ENCODE measurements at regions not wholly inside any gene's neighbourhood (a gene's known extent, or its start where the extent isn't known, plus 50 kb on each side); places are given as distances from the start of the nearest gene placed in this dataset.

DNA sequence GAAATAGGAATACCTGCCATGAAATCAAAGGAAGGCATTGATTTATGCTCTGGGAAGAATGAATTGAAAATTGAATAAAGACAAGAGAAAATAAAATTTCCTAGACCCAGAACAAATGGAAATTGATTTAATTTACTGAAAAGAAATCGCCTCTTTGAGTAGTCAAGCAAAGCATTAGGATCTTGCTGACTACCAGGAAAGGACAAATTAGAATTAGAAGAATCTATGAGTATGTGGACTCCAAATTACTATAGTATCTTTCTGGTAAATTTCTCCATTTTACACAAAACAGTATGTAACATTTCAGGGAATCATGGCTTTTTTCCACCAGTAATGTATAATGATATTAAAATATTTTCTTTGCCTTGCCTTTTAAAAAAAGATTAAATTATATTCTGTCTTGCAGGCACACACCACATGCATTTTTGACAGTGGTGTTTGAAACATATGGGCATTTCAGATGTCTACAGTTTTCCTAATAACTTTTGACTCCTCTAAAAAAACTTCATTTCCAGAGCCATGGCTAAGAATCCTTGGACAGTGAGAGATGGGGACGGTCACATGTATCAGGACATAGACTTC is 768.7 kb upstream of the NRSN1 start:
- DNase-seq (ENCODE audit: low spot score): no peak
- FAIRE-seq: no peak
- 0% methylated on average over 2 of the region's 2 CpGs for WGBS (ENCODE audit: low lambda C conversion rate)
- no peak overlapping the region for H3K4me3 ChIP-seq (replicated peaks in 1 of 3; ENCODE audit: insufficient read depth in 1 of 3, low read depth in 2 of 3, low read length in 3 of 3)
- no peak overlapping the region for H3K4me2 ChIP-seq (ENCODE audit: low read depth, low read length)
- in situ Hi-C loops (cut with HindIII; ENCODE audit: extremely low pct_ligation_motif_present, low pct_unique_long_range_greater_than_20kb) (no loop called here), intact Hi-C loops (cut with micrococcal nuclease; ENCODE audit: unreplicated experiment) (no loop called here)
- H3K4me1 ChIP-seq (ENCODE audit: insufficient read depth, low read length): no peaks in the 10 kb centered on the region
- BruUV-seq (replicated peaks): no TSS peak
- no peak overlapping the region for H3K27ac ChIP-seq (ENCODE audit: extremely low read length, insufficient read depth, low read length)
- no peaks in the 10 kb centered on the region for H3K36me3 ChIP-seq (replicated peaks in 1 of 2; ENCODE audit: control insufficient read depth in 1 of 2, insufficient read depth in 2 of 2, low read length in 2 of 2)
- ChIA-PET POLR2A (no interaction called here), CTCF (ENCODE audit: low intra/inter-chr PET ratio, low total read pairs) (no interaction called here)
- H3K9me3 ChIP-seq (ENCODE audit: low read length): peaks cover 43% of the 10 kb centered on the region
- ATAC-seq: no peak
- H3K27me3 ChIP-seq (ENCODE audit: control insufficient read depth in 1 of 2, insufficient read depth in 2 of 2, low read length in 2 of 2): no peaks in the 10 kb centered on the region
- H3K9ac ChIP-seq (ENCODE audit: insufficient read depth, low read depth, low read length): no peak overlapping the region
- no peaks in the 10 kb centered on the region for H4K20me1 ChIP-seq (ENCODE audit: insufficient read depth, low read length)
- no peak overlapping the region for H2AFZ ChIP-seq (ENCODE audit: low read length)
- H3K79me2 ChIP-seq (ENCODE audit: insufficient read depth, low read length): no peaks in the 10 kb centered on the region
- no peak for TF ChIP-seq ZNF788 (CRISPR knock-in tag; IDR thresholded peaks at IDR 0.05; ENCODE audit: borderline replicate concordance)
- TF ChIP-seq ATF7-NPFF (CRISPR knock-in tag; IDR thresholded peaks at IDR 0.05; ENCODE audit: low read depth): no peak
- no peak for TF ChIP-seq SAFB2 (CRISPR knock-in tag; IDR thresholded peaks at IDR 0.05; ENCODE audit: borderline replicate concordance, low read depth)
- no peak for TF ChIP-seq ATF2 (CRISPR knock-in tag; IDR thresholded peaks at IDR 0.05)
- no peak for TF ChIP-seq U2AF2 (IDR thresholded peaks at IDR 0.05; ENCODE audit: low read depth, low read length)
- no peak for TF ChIP-seq DMTF1 (CRISPR knock-in tag; IDR thresholded peaks at IDR 0.05)
- TF ChIP-seq FLYWCH1 (CRISPR knock-in tag; IDR thresholded peaks at IDR 0.05): no peak
- no peak for TF ChIP-seq POGZ (CRISPR knock-in tag; IDR thresholded peaks at IDR 0.05)
- no peak for TF ChIP-seq HDAC2 (CRISPR knock-in tag; IDR thresholded peaks at IDR 0.05)
- TF ChIP-seq SNRNP70 (IDR thresholded peaks at IDR 0.05; ENCODE audit: low read depth, low read length): no peak
- no peak for TF ChIP-seq RELA (CRISPR knock-in tag; IDR thresholded peaks at IDR 0.05)
- no peak for TF ChIP-seq ZBTB49 (CRISPR knock-in tag; IDR thresholded peaks at IDR 0.05; ENCODE audit: borderline replicate concordance)
- no peak for TF ChIP-seq NFAT5 (CRISPR knock-in tag; IDR thresholded peaks at IDR 0.05)
- TF ChIP-seq ZNF781 (CRISPR knock-in tag; IDR thresholded peaks at IDR 0.05; ENCODE audit: borderline replicate concordance, not compliant biosample characterization): no peak

All from HepG2 (cell line).